H9 (cell line): ENCODE measurements at regions not wholly inside any gene's neighbourhood (a gene's known extent, or its start where the extent isn't known, plus 50 kb on each side); places are given as distances from the start of the nearest gene placed in this dataset.
"Not testable (repeated sequence)": the region's sequence is repeated elsewhere in the genome, so short reads cannot be mapped to it uniquely, and the experiment has no call there.

Experiments
- DNase-seq: peaks from one replicate; pipeline ENCODE4 v3.0.0-alpha.2; 2017
- H2AFZ ChIP-seq: one replicate; pipeline ENCODE4 v1.6.1; 2013; ENCODE audit warnings: mild to moderate bottlenecking, low read length, control low read depth, moderate library complexity
- H2AK5ac ChIP-seq: 2 replicates; pipeline ENCODE4 v1.6.1; 2013; ENCODE audit warnings: low read length, control low read depth, mixed read lengths; ENCODE audit not compliant: insufficient read length
- H2BK120ac ChIP-seq: one replicate; pipeline ENCODE4 v1.6.1; 2013; ENCODE audit warnings: low read depth, mild to moderate bottlenecking, low read length, control low read depth, inconsistent platforms; ENCODE audit not compliant: poor library complexity, severe bottlenecking
- H2BK12ac ChIP-seq: 2 replicates; pipeline ENCODE4 v1.6.1; 2013; ENCODE audit warnings: low read length, control low read depth, mixed read lengths, low read depth; ENCODE audit not compliant: insufficient read length
- H2BK15ac ChIP-seq: 2 replicates; pipeline ENCODE4 v1.6.1; 2013; ENCODE audit warnings: low read depth, low read length, control low read depth
- H2BK20ac ChIP-seq: one replicate; pipeline ENCODE4 v1.6.1; 2013; ENCODE audit warnings: low read depth, mild to moderate bottlenecking, low read length, control low read depth, inconsistent platforms; ENCODE audit not compliant: poor library complexity, severe bottlenecking
- H2BK5ac ChIP-seq: 2 replicates; pipeline ENCODE4 v1.6.1; 2013; ENCODE audit warnings: low read length, control low read depth, mixed read lengths; ENCODE audit not compliant: insufficient read length
- H3K14ac ChIP-seq: 2 replicates; pipeline ENCODE4 v1.6.1; 2013; ENCODE audit warnings: low read length, control low read depth; ENCODE audit not compliant: insufficient read depth
- H3K18ac ChIP-seq: 2 replicates; pipeline ENCODE4 v1.6.1; 2013; ENCODE audit warnings: low read depth, mild to moderate bottlenecking, mixed read lengths, low read length, control low read depth; ENCODE audit not compliant: insufficient read length
- H3K23ac ChIP-seq: 2 replicates; pipeline ENCODE4 v1.6.1; 2013; ENCODE audit warnings: low read length, control low read depth, mixed read lengths, low read depth; ENCODE audit not compliant: insufficient read length
- H3K23me2 ChIP-seq: 2 replicates; pipeline ENCODE4 v1.6.1; 2013; ENCODE audit warnings: low read depth, mild to moderate bottlenecking, mixed read lengths, low read length, control low read depth; ENCODE audit not compliant: insufficient read length, poor library complexity, severe bottlenecking
- H3K27ac ChIP-seq: 2 replicates; pipeline ENCODE4 v1.5.1; 2013; ENCODE audit warnings: low read length, control low read depth, mixed read lengths, low read depth; ENCODE audit not compliant: insufficient read length
- H3K27me3 ChIP-seq: 2 replicates; pipeline ENCODE4 v1.6.1; 2013; ENCODE audit warnings: low read length, control low read depth, inconsistent platforms; ENCODE audit not compliant: insufficient read depth
- H3K4ac ChIP-seq: 2 replicates; pipeline ENCODE4 v1.6.1; 2013; ENCODE audit warnings: low read depth, mild to moderate bottlenecking, control low read depth, inconsistent platforms, low read length, moderate library complexity
- H3K4me1 ChIP-seq: 2 replicates; pipeline ENCODE4 v1.6.1; 2013; ENCODE audit warnings: low read length, control low read depth, inconsistent platforms; ENCODE audit not compliant: insufficient read depth
- H3K4me2 ChIP-seq: 2 replicates; pipeline ENCODE4 v1.6.1; 2013; ENCODE audit warnings: low read length, control low read depth, mixed read lengths; ENCODE audit not compliant: insufficient read length, insufficient read depth
- H3K56ac ChIP-seq: 2 replicates; pipeline ENCODE4 v1.6.1; 2013; ENCODE audit warnings: low read depth, mild to moderate bottlenecking, mixed read lengths, low read length, control low read depth; ENCODE audit not compliant: insufficient read length
- H3K79me1 ChIP-seq: 2 replicates; pipeline ENCODE4 v1.6.1; 2013; ENCODE audit warnings: low read depth, mild to moderate bottlenecking, moderate library complexity, low read length, control low read depth, inconsistent platforms; ENCODE audit not compliant: insufficient read depth, poor library complexity, severe bottlenecking
- H3K79me2 ChIP-seq: 2 replicates; pipeline ENCODE4 v1.6.1; 2013; ENCODE audit warnings: low read length, control low read depth, inconsistent platforms; ENCODE audit not compliant: insufficient read depth
- H3K9ac ChIP-seq: 2 replicates; pipeline ENCODE4 v1.6.1; 2013; ENCODE audit warnings: low read length, control low read depth, mixed read lengths; ENCODE audit not compliant: insufficient read length; ENCODE audit errors: extremely low read depth
- H3K9me3 ChIP-seq: one replicate; pipeline ENCODE4 v1.6.1; 2013; ENCODE audit warnings: low read depth, low read length, inconsistent platforms; ENCODE audit not compliant: control insufficient read depth
- H3T11ph ChIP-seq: one replicate; pipeline ENCODE4 v1.6.1; 2013; ENCODE audit warnings: mild to moderate bottlenecking, low read length, control low read depth, inconsistent platforms
- H4K20me1 ChIP-seq: one replicate; pipeline ENCODE4 v1.6.1; 2013; ENCODE audit not compliant: control insufficient read depth, insufficient read length, insufficient read depth
- H4K5ac ChIP-seq: 2 replicates; pipeline ENCODE4 v1.6.1; 2013; ENCODE audit warnings: low read depth, mild to moderate bottlenecking, mixed read lengths, low read length, control low read depth; ENCODE audit not compliant: insufficient read length
- H4K8ac ChIP-seq: replicated peaks from 2 replicates; pipeline ENCODE4 v1.6.1; 2013; ENCODE audit warnings: low read length, control low read depth, mixed read lengths, low read depth; ENCODE audit not compliant: insufficient read length
- H4K91ac ChIP-seq: 2 replicates; pipeline ENCODE4 v1.6.1; 2013; ENCODE audit warnings: low read depth, mild to moderate bottlenecking, moderate library complexity, mixed read lengths, low read length, control low read depth; ENCODE audit not compliant: insufficient read length
- H3K27ac Mint-ChIP-seq, 3 experiments: 2 replicates in 2 of 3; 3 replicates in 1 of 3; pipeline ENCODE4 v1.8.0; 2020 to 2021; ENCODE audit warnings: mixed read lengths in 3 of 3, mild to moderate bottlenecking in 1 of 3, moderate library complexity in 1 of 3
- H3K27me3 Mint-ChIP-seq: 2 replicates; pipeline ENCODE4 v1.8.0; 2021; ENCODE audit warnings: low read depth, mild to moderate bottlenecking, moderate library complexity, mixed read lengths
- H3K36me3 Mint-ChIP-seq, 3 experiments: 2 replicates in 2 of 3; 3 replicates in 1 of 3; pipeline ENCODE4 v1.8.0; 2020 to 2021; ENCODE audit warnings: low read depth in 3 of 3, mixed read lengths in 3 of 3; ENCODE audit not compliant: insufficient read depth in 1 of 3
- H3K4me1 Mint-ChIP-seq, 2 experiments: 2 replicates each; pipeline ENCODE4 v1.8.0; 2020; ENCODE audit warnings: mixed read lengths in 2 of 2
- H3K4me3 Mint-ChIP-seq, 2 experiments: 2 replicates in 1 of 2; 3 replicates in 1 of 2; pipeline ENCODE4 v1.8.0; 2020 to 2021; ENCODE audit warnings: mild to moderate bottlenecking in 2 of 2, mixed read lengths in 2 of 2, moderate library complexity in 1 of 2
- H3K9me3 Mint-ChIP-seq, 2 experiments: 2 replicates in 1 of 2; 3 replicates in 1 of 2; pipeline ENCODE4 v1.8.0; 2020; ENCODE audit warnings: mild to moderate bottlenecking in 2 of 2, mixed read lengths in 2 of 2, moderate library complexity in 1 of 2
- WGBS: extraction: QIAGEN DNeasy Blood & Tissue Kit; methylation state at CpG from one replicate; pipeline ENCODE4 v1.1.7; 2013; ENCODE audit warnings: missing lambda C conversion rate, low lambda C conversion rate, mixed read lengths; ENCODE audit not compliant: insufficient read length; ENCODE audit errors: extremely low coverage; 5-methylcytosine and 5-hydroxymethylcytosine counted together
- TF ChIP-seq, protein P1 (sequence below): fragments of 200-600 bp; sonication (generic); conservative IDR thresholded peaks from 3 replicates; pipeline ENCODE4 v1.8.0; 2021; ENCODE audit warnings: antibody characterized with exemption, mild to moderate bottlenecking

DNA sequence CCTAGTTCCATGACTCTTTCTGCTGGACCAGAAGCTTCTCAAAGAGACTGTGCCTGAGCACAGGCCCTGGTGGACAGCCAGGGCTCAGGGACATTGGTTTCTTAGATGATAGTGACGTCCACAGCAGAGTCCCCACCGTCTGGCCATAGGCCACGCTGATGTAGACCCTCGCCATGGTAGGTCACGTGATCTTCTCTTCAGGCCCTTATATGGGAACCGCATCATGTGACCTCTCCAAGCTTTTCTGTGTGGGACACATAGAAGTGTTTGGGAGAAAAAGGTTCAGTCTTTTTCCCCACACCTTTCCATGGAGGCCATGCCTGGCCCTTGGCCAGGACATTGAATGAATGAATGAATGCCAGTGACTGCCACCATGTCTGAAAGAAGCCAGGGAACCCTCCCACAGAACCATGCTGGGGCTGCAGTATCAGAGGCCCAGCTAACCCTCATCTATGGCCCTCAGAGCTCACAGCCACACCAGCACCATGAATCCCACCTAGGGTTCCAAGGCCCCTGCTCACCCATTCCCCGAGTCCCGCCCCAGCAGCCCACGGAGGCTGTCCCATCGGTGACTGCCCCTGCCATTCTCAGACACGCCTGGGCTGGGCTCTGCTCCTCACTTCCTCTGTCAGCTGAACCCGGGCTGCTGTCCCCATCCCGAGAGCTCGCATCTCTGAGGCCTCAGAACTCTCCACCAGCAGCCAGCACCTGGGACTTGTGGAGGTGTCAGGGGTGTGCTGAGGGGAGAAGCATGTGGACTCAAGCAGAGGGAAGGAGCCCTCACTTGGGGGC is 292.1 kb downstream of the ADGRD1 start:
- no peak overlapping the region for H4K5ac ChIP-seq
- no peak overlapping the region for H2BK120ac ChIP-seq
- no peak overlapping the region for H3K23ac ChIP-seq
- no peaks in the 10 kb centered on the region for H3K27me3 ChIP-seq
- no peak overlapping the region for H3K27ac ChIP-seq
- no peak overlapping the region for H2AFZ ChIP-seq
- no peak overlapping the region for H2BK12ac ChIP-seq
- H4K20me1 ChIP-seq: no peaks in the 10 kb centered on the region
- Mint-ChIP-seq H3K27ac (no peak overlapping the region), H3K27me3 (peaks cover 47% of the 10 kb centered on the region), H3K4me1 (peaks cover 4% of the 10 kb centered on the region in 2 experiments; a peak in 2 of 4 replicates), H3K4me3 (no peak overlapping the region), H3K9me3 (peaks cover 25 to 30% of the 10 kb centered on the region in 2 experiments; a peak in 4 of 5 replicates), H3K36me3 (peaks cover 7 to 17% (median 8%) of the 10 kb centered on the region in 3 experiments)
- no CpG with 5 or more reads among the region's 14 CpGs for WGBS
- no peak overlapping the region for H2AK5ac ChIP-seq
- no peak overlapping the region for H3K56ac ChIP-seq
- H3K4me2 ChIP-seq: no peak overlapping the region
- H4K8ac ChIP-seq: no peak overlapping the region
- H4K91ac ChIP-seq: no peak overlapping the region
- no peak overlapping the region for H3K14ac ChIP-seq
- H2BK5ac ChIP-seq: no peak overlapping the region
- no peaks in the 10 kb centered on the region for H3K9me3 ChIP-seq
- no peaks in the 10 kb centered on the region for H3K23me2 ChIP-seq
- no peaks in the 10 kb centered on the region for H3K79me1 ChIP-seq
- no peaks in the 10 kb centered on the region for H3K4me1 ChIP-seq
- TF ChIP-seq, protein P1, sequence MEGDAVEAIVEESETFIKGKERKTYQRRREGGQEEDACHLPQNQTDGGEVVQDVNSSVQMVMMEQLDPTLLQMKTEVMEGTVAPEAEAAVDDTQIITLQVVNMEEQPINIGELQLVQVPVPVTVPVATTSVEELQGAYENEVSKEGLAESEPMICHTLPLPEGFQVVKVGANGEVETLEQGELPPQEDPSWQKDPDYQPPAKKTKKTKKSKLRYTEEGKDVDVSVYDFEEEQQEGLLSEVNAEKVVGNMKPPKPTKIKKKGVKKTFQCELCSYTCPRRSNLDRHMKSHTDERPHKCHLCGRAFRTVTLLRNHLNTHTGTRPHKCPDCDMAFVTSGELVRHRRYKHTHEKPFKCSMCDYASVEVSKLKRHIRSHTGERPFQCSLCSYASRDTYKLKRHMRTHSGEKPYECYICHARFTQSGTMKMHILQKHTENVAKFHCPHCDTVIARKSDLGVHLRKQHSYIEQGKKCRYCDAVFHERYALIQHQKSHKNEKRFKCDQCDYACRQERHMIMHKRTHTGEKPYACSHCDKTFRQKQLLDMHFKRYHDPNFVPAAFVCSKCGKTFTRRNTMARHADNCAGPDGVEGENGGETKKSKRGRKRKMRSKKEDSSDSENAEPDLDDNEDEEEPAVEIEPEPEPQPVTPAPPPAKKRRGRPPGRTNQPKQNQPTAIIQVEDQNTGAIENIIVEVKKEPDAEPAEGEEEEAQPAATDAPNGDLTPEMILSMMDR: no peak
- H3K9ac ChIP-seq: no peak overlapping the region
- DNase-seq: no peak
- H3T11ph ChIP-seq: no peak overlapping the region
- no peak overlapping the region for H2BK15ac ChIP-seq
- H3K4ac ChIP-seq: no peak overlapping the region
- H2BK20ac ChIP-seq: no peak overlapping the region
- H3K18ac ChIP-seq: no peak overlapping the region
- no peaks in the 10 kb centered on the region for H3K79me2 ChIP-seq

DNA sequence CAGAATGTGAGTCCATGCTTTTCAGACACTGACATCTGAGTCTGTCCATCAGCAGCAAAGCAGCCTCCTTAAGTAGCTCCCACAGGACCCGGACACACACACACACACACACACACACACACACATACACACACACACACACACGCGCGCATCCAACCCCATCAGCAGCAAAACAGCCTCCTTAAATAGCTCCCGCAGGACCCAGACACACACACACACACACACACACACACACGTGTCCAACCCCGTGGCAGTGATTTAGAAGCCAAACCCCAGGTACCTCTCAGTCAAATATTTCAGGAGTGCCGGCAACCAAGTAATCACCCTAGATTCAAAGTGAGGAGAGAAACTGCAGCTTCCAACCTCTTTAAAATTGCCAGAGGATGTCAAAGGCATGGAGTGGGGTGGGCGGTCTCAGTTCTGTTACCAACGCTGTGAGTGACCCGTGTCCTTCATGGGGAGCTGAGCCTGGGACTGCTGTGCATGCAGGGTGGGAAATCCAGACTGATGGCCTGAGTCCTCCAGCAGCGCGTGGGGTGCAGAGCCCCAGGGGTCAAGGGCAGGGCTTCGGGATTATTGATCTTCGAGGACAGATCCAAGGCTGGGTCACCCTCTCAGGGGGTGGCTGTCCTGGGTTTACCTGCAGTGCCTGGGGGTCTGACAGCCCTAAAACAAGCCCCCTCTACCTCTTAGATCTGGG is 293.5 kb downstream of the ADGRD1 start:
- not testable (repeated sequence) for H4K5ac ChIP-seq, H2BK120ac ChIP-seq, H4K20me1 ChIP-seq, H2BK12ac ChIP-seq, H3K23ac ChIP-seq, H3K27ac ChIP-seq, H2BK5ac ChIP-seq, H3K4me1 ChIP-seq, H3K4ac ChIP-seq, H3K9ac ChIP-seq, H2BK20ac ChIP-seq, H3K27ac Mint-ChIP-seq, H3K36me3 Mint-ChIP-seq, H3K23me2 ChIP-seq, H4K8ac ChIP-seq, H3K56ac ChIP-seq, H3K27me3 ChIP-seq, H3K79me2 ChIP-seq, H3K18ac ChIP-seq, H4K91ac ChIP-seq, H2AK5ac ChIP-seq, H2BK15ac ChIP-seq, H3T11ph ChIP-seq, H3K4me3 Mint-ChIP-seq, H3K14ac ChIP-seq, H3K79me1 ChIP-seq, H3K4me2 ChIP-seq, DNase-seq, H3K4me1 Mint-ChIP-seq, H2AFZ ChIP-seq, H3K9me3 ChIP-seq
- no CpG with 5 or more reads among the region's 15 CpGs for whole genome bisulfite sequencing
- Mint-ChIP-seq H3K9me3 (peaks cover 19 to 23% of the 10 kb centered on the region in 2 experiments; a peak in 4 of 5 replicates), H3K27me3 (peaks cover 35% of the 10 kb centered on the region)
